GM12865 (cell line): ENCODE measurements at regions not wholly inside any gene's neighbourhood (a gene's known extent, or its start where the extent isn't known, plus 50 kb on each side); places are given as distances from the start of the nearest gene placed in this dataset.

Experiments used
- DNase-seq: peaks from one replicate; pipeline ENCODE4 v3.0.0; 2010; ENCODE audit warnings: low read depth
- H3K4me3 ChIP-seq: 2 replicates; pipeline ENCODE4 v1.5.1; 2011; ENCODE audit warnings: mild to moderate bottlenecking, low read depth, low read length, control low read depth
- CTCF ChIP-seq: IDR thresholded peaks from 2 replicates; pipeline ENCODE4 v1.5.1; 2011; ENCODE audit warnings: low read length, control low read depth, low read depth, inconsistent platforms; ENCODE audit not compliant: insufficient read depth; ENCODE audit errors: missing control alignments

GRCh38 chr11:15890031-15890713, 466.2 kb downstream of the SOX6 start:
- TF ChIP-seq CTCF, result no peak
- no peak overlapping the region for H3K4me3 ChIP-seq
- no peak for DNase-seq

GRCh38 chr11:15893080-15893492, 463.3 kb downstream of the SOX6 start:
- no peak for TF ChIP-seq CTCF
- no peak overlapping the region for H3K4me3 ChIP-seq
- DNase-seq, result no peak

GRCh38 chr11:15896026-15896425, 460.3 kb downstream of the SOX6 start:
- H3K4me3 ChIP-seq, result no peak overlapping the region
- TF ChIP-seq CTCF, result no peak
- DNase-seq, result no peak

- no peak for TF ChIP-seq CTCF
- no peak for DNase-seq
These were observed 459.8 kb downstream of the SOX6 start for GRCh38 chr11:15896530-15896929.

GRCh38 chr11:15897211-15897960, 459.0 kb downstream of the SOX6 start:
- TF ChIP-seq CTCF, result no peak
- no peak for DNase-seq

More at GRCh38 chr11:15896530-15896929, 459.8 kb downstream of the SOX6 start:
- H3K4me3 ChIP-seq, result no peak overlapping the region

GRCh38 chr11:15901054-15901453, 455.3 kb downstream of the SOX6 start:
- no peak overlapping the region for H3K4me3 ChIP-seq
- TF ChIP-seq CTCF, result no peak
- no peak for DNase-seq

More at GRCh38 chr11:15897211-15897960, 459.0 kb downstream of the SOX6 start:
- H3K4me3 ChIP-seq, result no peak overlapping the region
